ENCODE measurements at regions not wholly inside any gene's neighbourhood (a gene's known extent, or its start where the extent isn't known, plus 50 kb on each side); places are given as distances from the start of the nearest gene placed in this dataset.
"Not testable (repeated sequence)": the region's sequence is repeated elsewhere in the genome, so short reads cannot be mapped to it uniquely, and the experiment has no call there.

DNA sequence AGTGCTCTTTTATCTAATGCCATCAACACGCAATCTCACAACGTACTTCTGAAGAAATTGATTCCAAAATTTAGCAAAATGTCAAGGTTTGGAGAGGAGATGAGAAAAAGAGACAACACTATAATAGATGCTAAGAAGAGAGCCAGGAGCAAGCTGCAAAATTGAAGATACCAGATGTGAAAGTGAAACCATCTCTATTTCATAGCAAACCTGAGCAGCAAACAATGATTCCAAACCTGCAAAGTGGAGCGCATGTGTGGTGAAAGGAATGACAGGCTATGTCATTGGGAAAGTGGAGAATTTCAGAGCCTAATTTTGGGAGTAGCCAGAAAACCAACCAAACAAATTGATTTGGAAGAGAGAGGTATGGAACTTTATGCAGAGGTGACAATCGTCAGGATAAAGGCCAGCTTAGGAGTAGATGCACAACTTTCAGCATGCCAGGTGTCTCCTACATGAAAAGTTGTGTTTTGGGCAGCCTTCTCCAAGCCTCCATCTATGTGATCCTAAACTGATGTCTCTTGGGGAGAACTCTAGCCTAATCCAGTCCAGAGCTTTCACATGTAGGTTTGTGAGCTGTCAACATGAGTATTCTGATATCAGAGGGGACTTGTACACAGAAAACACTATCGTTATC is 158.4 kb upstream of the FNDC3A start:
- ATAC-seq (peak; percentile 84), DNase-seq (no peak)
- CTCF ChIA-PET: interaction anchor here (1.2 kb wide), 1 partner anchor 13 kb away, joined by 3 read pairs; no protein-coding TSS in a partner anchor
- peaks cover 12% of the 10 kb centered on the region for H3K4me1 Mint-ChIP-seq
- peaks cover 2% of the 10 kb centered on the region for H3K9me3 Mint-ChIP-seq (ENCODE audit: low read depth)
- peaks cover 6% of the 10 kb centered on the region for H3K36me3 Mint-ChIP-seq
- H3K4me3 Mint-ChIP-seq: peak overlapping the region; percentile 66
- H3K27me3 Mint-ChIP-seq: peaks cover 4% of the 10 kb centered on the region
- peak overlapping the region; percentile 58 for H3K27ac Mint-ChIP-seq

DNA sequence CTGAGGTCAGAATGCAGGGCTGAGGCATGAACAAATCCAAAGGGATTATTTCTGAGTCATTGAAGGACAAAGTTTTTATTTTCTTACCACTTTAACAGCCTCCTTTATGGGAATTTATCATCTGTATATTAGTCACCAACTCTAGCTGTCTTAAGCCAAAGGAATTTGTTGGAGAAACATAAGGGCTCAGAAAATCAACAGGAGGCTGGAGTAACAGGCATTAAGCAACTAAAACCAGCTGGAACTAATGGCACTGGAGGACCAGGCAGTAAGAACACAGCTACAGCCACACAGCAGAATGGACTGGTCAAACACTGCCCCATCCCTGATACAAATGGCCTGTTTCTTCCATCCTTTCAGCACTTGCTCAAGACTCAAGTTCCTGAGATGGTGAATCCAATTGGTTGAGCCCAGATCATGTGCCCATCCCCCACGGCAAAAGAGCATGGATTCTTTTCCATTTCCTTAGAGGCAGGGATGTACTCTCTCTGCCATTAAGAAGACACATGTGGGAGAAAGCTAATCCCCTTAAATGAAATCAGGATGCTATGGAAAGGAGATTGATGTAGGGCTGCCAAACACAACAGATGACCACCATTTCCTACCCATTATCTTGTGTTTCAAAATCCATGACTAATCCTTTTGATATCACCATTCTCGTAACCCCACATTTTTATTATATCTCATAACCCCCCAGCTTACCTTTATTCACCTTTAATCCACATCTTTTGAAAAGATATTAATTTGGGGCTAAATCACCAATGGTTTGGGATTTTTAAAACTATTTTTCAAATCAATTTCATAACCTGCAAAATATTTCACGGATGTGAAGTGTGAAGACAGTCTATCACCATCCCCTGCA is 157.0 kb upstream of the FNDC3A start:
- H3K27me3 Mint-ChIP-seq: no peaks in the 10 kb centered on the region
- ATAC-seq (no peak), DNase-seq (no peak)
- H3K4me1 Mint-ChIP-seq: peaks cover 12% of the 10 kb centered on the region
- peaks cover 2% of the 10 kb centered on the region for H3K36me3 Mint-ChIP-seq
- no peak overlapping the region for H3K27ac Mint-ChIP-seq
- no peaks in the 10 kb centered on the region for H3K9me3 Mint-ChIP-seq (ENCODE audit: low read depth)
- H3K4me3 Mint-ChIP-seq: no peak overlapping the region
- CTCF ChIA-PET: no interaction called here

- no peaks in the 10 kb centered on the region for H3K27me3 Mint-ChIP-seq
- H3K36me3 Mint-ChIP-seq: peaks cover 2% of the 10 kb centered on the region
- no peak overlapping the region for H3K27ac Mint-ChIP-seq
- H3K4me1 Mint-ChIP-seq: peaks cover 12% of the 10 kb centered on the region
- no peak for ATAC-seq
- H3K4me3 Mint-ChIP-seq: no peak overlapping the region
- no peaks in the 10 kb centered on the region for H3K9me3 Mint-ChIP-seq (ENCODE audit: low read depth)
- no peak for DNase-seq
- CTCF ChIA-PET: no interaction called here
These were observed 156.3 kb upstream of the FNDC3A start for GRCh38 chr13:48819376-48819775.

GRCh38 chr13:48819899-48820298 is 155.8 kb upstream of the FNDC3A start:
- CTCF ChIA-PET: no interaction called here
- DNase-seq (no peak), ATAC-seq (no peak)
- Mint-ChIP-seq H3K27me3 (no peaks in the 10 kb centered on the region), H3K4me1 (peaks cover 12% of the 10 kb centered on the region), H3K9me3 (ENCODE audit: low read depth) (no peaks in the 10 kb centered on the region), H3K27ac (no peak overlapping the region), H3K36me3 (peaks cover 2% of the 10 kb centered on the region), H3K4me3 (no peak overlapping the region)

GRCh38 chr13:48823526-48823925 is 152.2 kb upstream of the FNDC3A start:
- H3K36me3 Mint-ChIP-seq: peaks cover 14% of the 10 kb centered on the region
- H3K27me3 Mint-ChIP-seq, H3K4me3 Mint-ChIP-seq, DNase-seq, H3K27ac Mint-ChIP-seq, ATAC-seq, H3K4me1 Mint-ChIP-seq, CTCF ChIA-PET: not testable (repeated sequence)
- H3K9me3 Mint-ChIP-seq (ENCODE audit: low read depth): peaks cover 10% of the 10 kb centered on the region

GRCh38 chr13:48826039-48826438 is 149.7 kb upstream of the FNDC3A start:
- DNase-seq (no peak), ATAC-seq (no peak)
- Mint-ChIP-seq H3K4me1 (peaks cover 17% of the 10 kb centered on the region), H3K9me3 (ENCODE audit: low read depth) (peaks cover 10% of the 10 kb centered on the region), H3K4me3 (no peak overlapping the region), H3K36me3 (peaks cover 14% of the 10 kb centered on the region), H3K27me3 (no peaks in the 10 kb centered on the region), H3K27ac (no peak overlapping the region)
- CTCF ChIA-PET: no interaction called here

DNA sequence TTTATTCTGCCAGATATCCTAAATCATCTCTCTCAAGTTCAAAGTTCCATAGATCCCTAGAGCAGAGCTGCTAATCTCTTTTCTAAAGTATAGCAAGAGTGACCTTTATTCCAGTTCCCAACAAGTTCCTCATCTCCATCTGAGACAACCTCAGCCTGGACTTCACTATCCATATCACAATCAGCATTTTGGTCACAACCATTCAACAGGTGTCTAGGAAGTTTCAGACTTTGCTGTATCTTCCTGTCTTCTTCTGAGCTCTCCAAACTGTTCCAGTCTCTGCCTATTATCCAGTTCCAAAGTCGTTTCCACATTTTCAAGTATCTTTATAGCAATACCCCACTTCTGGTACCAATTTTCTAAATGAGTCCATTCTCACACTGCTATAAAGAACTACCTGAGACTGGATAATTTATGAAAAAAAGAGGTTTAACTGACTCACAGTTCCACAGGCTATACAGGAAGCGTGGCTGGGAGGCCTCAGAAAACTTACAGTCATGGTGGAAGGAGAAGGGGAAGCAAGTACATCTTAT is 148.7 kb upstream of the FNDC3A start:
- H3K4me3 Mint-ChIP-seq, DNase-seq, ATAC-seq, H3K27ac Mint-ChIP-seq, CTCF ChIA-PET, H3K27me3 Mint-ChIP-seq: not testable (repeated sequence)
- Mint-ChIP-seq H3K4me1 (peaks cover 21% of the 10 kb centered on the region), H3K36me3 (peaks cover 21% of the 10 kb centered on the region), H3K9me3 (ENCODE audit: low read depth) (peaks cover 10% of the 10 kb centered on the region)

- peaks cover 26% of the 10 kb centered on the region for H3K36me3 Mint-ChIP-seq
- H3K27me3 Mint-ChIP-seq: no peaks in the 10 kb centered on the region
- no peak overlapping the region for H3K4me3 Mint-ChIP-seq
- peaks cover 21% of the 10 kb centered on the region for H3K4me1 Mint-ChIP-seq
- CTCF ChIA-PET: no interaction called here
- H3K9me3 Mint-ChIP-seq (ENCODE audit: low read depth): peaks cover 16% of the 10 kb centered on the region
- DNase-seq: no peak
- ATAC-seq: no peak
- H3K27ac Mint-ChIP-seq: no peak overlapping the region
These were observed 148.0 kb upstream of the FNDC3A start for GRCh38 chr13:48827709-48828108.

DNA sequence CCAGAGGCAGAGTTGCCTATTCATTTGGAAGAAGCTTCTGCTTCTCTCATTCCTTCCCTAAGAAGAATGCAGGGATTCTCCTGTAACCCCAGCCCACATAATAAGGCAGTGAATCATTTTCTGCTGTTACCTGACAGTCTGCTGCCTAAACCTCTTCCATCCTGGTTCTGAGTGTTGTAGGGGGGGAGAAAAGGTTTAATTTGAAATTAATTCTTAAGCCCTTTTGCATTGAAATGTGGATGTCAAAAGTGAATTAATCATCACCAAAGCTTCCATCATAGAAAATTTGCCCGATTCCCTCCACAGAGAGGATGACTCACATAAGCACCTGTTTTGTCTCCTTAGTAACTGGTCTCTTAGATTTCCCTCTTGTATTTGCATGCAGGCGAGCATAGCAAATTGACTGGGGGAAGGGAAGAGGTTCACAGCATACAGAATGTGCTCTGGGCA is 146.7 kb upstream of the FNDC3A start:
- Mint-ChIP-seq H3K36me3 (peaks cover 28% of the 10 kb centered on the region), H3K4me3 (no peak overlapping the region), H3K9me3 (ENCODE audit: low read depth) (peaks cover 18% of the 10 kb centered on the region), H3K4me1 (peaks cover 21% of the 10 kb centered on the region), H3K27me3 (no peaks in the 10 kb centered on the region), H3K27ac (no peak overlapping the region)
- DNase-seq (no peak), ATAC-seq (peak; percentile 47)
- CTCF ChIA-PET: no interaction called here

DNA sequence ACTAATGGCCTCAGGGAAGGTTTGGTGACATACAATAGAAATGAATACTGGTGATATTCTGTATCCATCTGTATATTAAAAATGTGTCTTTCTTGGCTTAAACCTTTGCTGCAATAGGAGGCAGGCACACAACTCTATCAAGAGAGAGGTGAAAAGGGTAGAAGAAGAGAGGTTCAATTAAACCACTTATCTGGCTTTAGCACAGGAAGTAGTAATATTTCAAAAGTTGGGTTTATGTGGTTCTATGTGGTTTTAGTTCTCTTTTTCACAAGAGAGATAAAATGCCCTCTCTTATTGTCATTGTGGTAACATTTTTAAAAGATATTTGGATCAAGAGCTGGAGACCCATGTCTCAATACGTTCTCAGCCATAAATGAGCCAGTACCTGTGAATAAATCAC is 146.2 kb upstream of the FNDC3A start:
- DNase-seq: no peak
- peaks cover 21% of the 10 kb centered on the region for H3K4me1 Mint-ChIP-seq
- H3K27me3 Mint-ChIP-seq: no peaks in the 10 kb centered on the region
- peaks cover 18% of the 10 kb centered on the region for H3K9me3 Mint-ChIP-seq (ENCODE audit: low read depth)
- ATAC-seq: peak; percentile 30
- no peak overlapping the region for H3K27ac Mint-ChIP-seq
- peaks cover 30% of the 10 kb centered on the region for H3K36me3 Mint-ChIP-seq
- CTCF ChIA-PET: interaction anchor here (0.6 kb wide), 1 partner anchor 60 kb away, joined by 3 read pairs; no protein-coding TSS in a partner anchor
- no peak overlapping the region for H3K4me3 Mint-ChIP-seq

GRCh38 chr13:48831248-48831647 is 144.5 kb upstream of the FNDC3A start:
- ATAC-seq: no peak
- H3K36me3 Mint-ChIP-seq: peaks cover 32% of the 10 kb centered on the region
- DNase-seq: no peak
- no peaks in the 10 kb centered on the region for H3K27me3 Mint-ChIP-seq
- peaks cover 21% of the 10 kb centered on the region for H3K4me1 Mint-ChIP-seq
- CTCF ChIA-PET: interaction anchor here (0.7 kb wide), 1 partner anchor 9 kb away, joined by 3 read pairs; no protein-coding TSS in a partner anchor
- H3K9me3 Mint-ChIP-seq (ENCODE audit: low read depth): peaks cover 18% of the 10 kb centered on the region
- no peak overlapping the region for H3K4me3 Mint-ChIP-seq
- H3K27ac Mint-ChIP-seq: no peak overlapping the region

DNA sequence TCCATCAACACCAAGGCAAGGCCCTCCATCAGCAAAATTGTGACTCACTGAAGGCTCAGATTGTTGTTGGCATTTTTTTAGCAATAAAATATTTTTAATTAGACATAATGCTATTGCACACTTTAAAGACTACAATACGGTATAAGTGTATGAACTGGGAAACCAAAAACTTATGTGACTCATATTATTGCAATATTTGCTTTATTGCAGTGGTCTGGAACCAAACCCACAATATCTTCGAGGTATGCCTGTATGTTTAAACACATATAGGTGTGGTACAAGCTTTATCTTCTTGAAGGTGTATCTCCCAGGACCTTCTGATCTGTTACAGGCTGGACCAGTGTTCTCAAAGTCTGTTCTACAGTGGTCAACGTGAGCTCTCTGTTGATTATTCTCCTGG is 142.3 kb upstream of the FNDC3A start:
- ATAC-seq (no peak), DNase-seq (no peak)
- peaks cover 18% of the 10 kb centered on the region for H3K36me3 Mint-ChIP-seq
- H3K4me1 Mint-ChIP-seq: peaks cover 21% of the 10 kb centered on the region
- no peak overlapping the region for H3K27ac Mint-ChIP-seq
- CTCF ChIA-PET: no interaction called here
- no peak overlapping the region for H3K4me3 Mint-ChIP-seq
- peaks cover 7% of the 10 kb centered on the region for H3K9me3 Mint-ChIP-seq (ENCODE audit: low read depth)
- H3K27me3 Mint-ChIP-seq: no peaks in the 10 kb centered on the region

- H3K27me3 Mint-ChIP-seq; DNase-seq; H3K9me3 Mint-ChIP-seq (ENCODE audit: low read depth); H3K27ac Mint-ChIP-seq; CTCF ChIA-PET; ATAC-seq; H3K4me3 Mint-ChIP-seq; H3K4me1 Mint-ChIP-seq: not testable (repeated sequence)
- H3K36me3 Mint-ChIP-seq: peaks cover 18% of the 10 kb centered on the region
These were observed 140.4 kb upstream of the FNDC3A start for GRCh38 chr13:48835326-48835725.

Data from activated CD8-positive, alpha-beta memory T cell treated with anti-CD3 and anti-CD28 coated beads, Interleukin-2, amount 10 ng/mL, durations not matched to agents 7 days and 5 days (primary cell).